Parathyroid adenoma (tissue), 2 donors: ENCODE measurements at regions not wholly inside any gene's neighbourhood (a gene's known extent, or its start where the extent isn't known, plus 50 kb on each side); places are given as distances from the start of the nearest gene placed in this dataset.

ENCODE experiments used
- H2AFZ ChIP-seq: fragments of 300-600 bp; sonication (generic); one replicate; pipeline ENCODE4 v1.7.0; 2017; ENCODE audit warnings: antibody characterized with exemption, mild to moderate bottlenecking
- H3K27ac ChIP-seq: fragments of 300-600 bp; sonication (generic); one replicate; pipeline ENCODE4 v1.7.0; 2017
- H3K27me3 ChIP-seq: fragments of 300-600 bp; sonication (generic); one replicate; pipeline ENCODE4 v1.7.0; 2017; ENCODE audit warnings: low read length; ENCODE audit not compliant: control insufficient read depth, insufficient read depth
- H3K36me3 ChIP-seq: fragments of 300-600 bp; sonication (generic); one replicate; pipeline ENCODE4 v1.7.0; 2017; ENCODE audit warnings: low read length; ENCODE audit not compliant: control insufficient read depth, insufficient read depth
- H3K4me1 ChIP-seq: fragments of 300-600 bp; sonication (generic); one replicate; pipeline ENCODE4 v1.7.0; 2017; ENCODE audit warnings: control low read depth
- H3K4me2 ChIP-seq: fragments of 300-600 bp; sonication (generic); one replicate; pipeline ENCODE4 v1.7.0; 2017; ENCODE audit warnings: low read length
- H3K4me3 ChIP-seq: fragments of 300-600 bp; sonication (generic); one replicate; pipeline ENCODE4 v1.7.0; 2017; ENCODE audit warnings: low read depth, low read length
- H3K79me2 ChIP-seq: fragments of 300-600 bp; sonication (generic); one replicate; pipeline ENCODE4 v1.7.0; 2017; ENCODE audit warnings: control low read depth
- H3K9ac ChIP-seq: fragments of 300-600 bp; sonication (generic); one replicate; pipeline ENCODE4 v1.7.0; 2017; ENCODE audit warnings: mild to moderate bottlenecking
- H3K9me3 ChIP-seq: fragments of 300-600 bp; sonication (generic); one replicate; pipeline ENCODE4 v1.7.0; 2017; ENCODE audit warnings: low read length; ENCODE audit not compliant: control insufficient read depth
- CTCF ChIP-seq: fragments of 300-600 bp; sonication (generic); IDR thresholded peaks from one replicate; pipeline ENCODE4 v1.7.0; 2017; ENCODE audit warnings: antibody characterized with exemption, mild to moderate bottlenecking
- donor health status: primary hyperparathyroidism.

DNA sequence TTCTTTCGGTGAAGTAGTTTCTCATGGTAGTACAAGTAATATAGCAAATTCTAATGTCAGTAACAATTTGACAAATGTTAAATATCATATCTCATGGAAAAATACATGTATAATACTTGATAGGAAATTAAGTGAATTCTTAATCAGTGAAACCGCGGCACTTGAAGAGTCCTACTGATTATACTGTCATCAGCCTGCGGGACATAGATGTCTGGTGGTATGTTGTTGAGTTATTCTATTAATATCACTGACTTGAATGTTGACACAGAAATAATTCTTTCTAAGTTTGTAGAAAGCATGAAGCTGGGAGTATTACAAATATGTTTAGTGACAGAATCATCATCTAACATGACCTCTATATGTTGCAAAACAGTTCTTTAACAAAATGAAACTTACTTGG lies 479.8 kb upstream of the IMPG1 start:
- TF ChIP-seq CTCF: no peak
- Histone ChIP-seq H3K79me2 (no peaks in the 10 kb centered on the region), H2AFZ (no peak overlapping the region), H3K4me2 (no peak overlapping the region), H3K4me3 (no peak overlapping the region), H3K9ac (no peak overlapping the region), H3K27ac (no peak overlapping the region), H3K4me1 (no peaks in the 10 kb centered on the region), H3K27me3 (no peaks in the 10 kb centered on the region), H3K9me3 (no peaks in the 10 kb centered on the region), H3K36me3 (no peaks in the 10 kb centered on the region)

DNA sequence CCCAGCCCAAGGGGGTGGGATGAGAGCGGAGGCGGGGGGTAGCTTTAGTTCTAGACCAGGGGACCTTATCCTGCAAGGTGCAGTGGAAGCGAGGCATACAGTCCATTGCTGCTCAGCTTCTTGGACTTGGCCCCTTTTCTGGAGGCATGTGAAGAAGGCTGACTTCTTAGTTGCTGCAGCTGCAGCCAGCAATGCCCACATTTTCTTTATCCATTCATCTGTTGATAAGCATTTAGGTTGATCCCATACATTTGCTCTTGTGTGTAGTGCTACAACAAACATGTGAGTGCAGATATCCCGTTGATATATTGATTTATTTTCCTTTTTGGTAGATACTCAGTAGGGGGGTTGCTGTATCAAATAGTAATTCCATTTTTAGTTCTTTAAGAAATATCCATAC lies 461.2 kb upstream of the IMPG1 start:
- no peaks in the 10 kb centered on the region for H3K27me3 ChIP-seq
- TF ChIP-seq CTCF: no peak
- no peak overlapping the region for H3K9ac ChIP-seq
- H3K27ac ChIP-seq: no peak overlapping the region
- H3K9me3 ChIP-seq: no peaks in the 10 kb centered on the region
- no peak overlapping the region for H3K4me3 ChIP-seq
- no peaks in the 10 kb centered on the region for H3K79me2 ChIP-seq
- H2AFZ ChIP-seq: no peak overlapping the region
- H3K4me1 ChIP-seq: no peaks in the 10 kb centered on the region
- H3K36me3 ChIP-seq: no peaks in the 10 kb centered on the region
- H3K4me2 ChIP-seq: no peak overlapping the region

DNA sequence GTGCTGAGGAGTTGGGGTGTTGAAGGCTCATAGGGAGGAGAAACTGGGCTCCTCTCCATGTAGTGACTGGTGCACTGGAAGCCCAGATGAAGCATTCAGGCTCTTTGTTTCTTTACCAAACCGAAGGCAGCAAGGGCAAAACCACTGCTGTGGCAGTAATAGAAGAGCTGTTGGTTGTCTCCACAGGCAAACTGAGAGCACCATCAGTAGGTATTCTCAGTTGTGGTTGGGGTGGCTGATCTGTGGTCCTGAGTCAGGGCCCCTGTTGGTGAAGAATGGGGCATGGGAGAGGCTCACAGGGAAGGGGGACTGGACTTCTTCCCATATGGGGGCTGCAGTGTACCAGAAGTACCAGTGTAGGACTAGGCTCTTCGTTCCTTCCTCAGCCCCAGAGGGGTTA lies 460.2 kb upstream of the IMPG1 start:
- no peaks in the 10 kb centered on the region for H3K27me3 ChIP-seq
- no peaks in the 10 kb centered on the region for H3K9me3 ChIP-seq

GRCh38 chr6:76518443-76518842 lies 446.0 kb upstream of the IMPG1 start:
- Histone ChIP-seq H3K79me2 (no peaks in the 10 kb centered on the region), H3K4me2 (no peak overlapping the region), H3K27ac (no peak overlapping the region), H3K9me3 (no peaks in the 10 kb centered on the region), H3K27me3 (no peaks in the 10 kb centered on the region), H3K36me3 (no peaks in the 10 kb centered on the region), H3K4me3 (no peak overlapping the region), H2AFZ (no peak overlapping the region), H3K9ac (no peak overlapping the region), H3K4me1 (no peaks in the 10 kb centered on the region)
- no peak for TF ChIP-seq CTCF

More for the DNA sequence above, 460.2 kb upstream of the IMPG1 start:
- Histone ChIP-seq H3K9ac (no peak overlapping the region), H3K27ac (no peak overlapping the region), H3K79me2 (no peaks in the 10 kb centered on the region), H2AFZ (no peak overlapping the region), H3K4me3 (no peak overlapping the region), H3K4me2 (no peak overlapping the region), H3K36me3 (no peaks in the 10 kb centered on the region), H3K4me1 (no peaks in the 10 kb centered on the region)
- TF ChIP-seq CTCF: no peak

- Histone ChIP-seq H3K36me3 (no peaks in the 10 kb centered on the region), H3K27ac (no peak overlapping the region), H3K9me3 (peaks cover 3% of the 10 kb centered on the region), H3K79me2 (no peaks in the 10 kb centered on the region), H3K4me3 (no peak overlapping the region), H3K4me2 (no peak overlapping the region), H3K9ac (no peak overlapping the region), H3K4me1 (no peaks in the 10 kb centered on the region), H3K27me3 (no peaks in the 10 kb centered on the region), H2AFZ (no peak overlapping the region)
- TF ChIP-seq CTCF: no peak
Measured at GRCh38 chr6:76516924-76517323, 444.5 kb upstream of the IMPG1 start.
